ENCODE measurements at regions not wholly inside any gene's neighbourhood (a gene's known extent, or its start where the extent isn't known, plus 50 kb on each side); places are given as distances from the start of the nearest gene placed in this dataset.

DNA sequence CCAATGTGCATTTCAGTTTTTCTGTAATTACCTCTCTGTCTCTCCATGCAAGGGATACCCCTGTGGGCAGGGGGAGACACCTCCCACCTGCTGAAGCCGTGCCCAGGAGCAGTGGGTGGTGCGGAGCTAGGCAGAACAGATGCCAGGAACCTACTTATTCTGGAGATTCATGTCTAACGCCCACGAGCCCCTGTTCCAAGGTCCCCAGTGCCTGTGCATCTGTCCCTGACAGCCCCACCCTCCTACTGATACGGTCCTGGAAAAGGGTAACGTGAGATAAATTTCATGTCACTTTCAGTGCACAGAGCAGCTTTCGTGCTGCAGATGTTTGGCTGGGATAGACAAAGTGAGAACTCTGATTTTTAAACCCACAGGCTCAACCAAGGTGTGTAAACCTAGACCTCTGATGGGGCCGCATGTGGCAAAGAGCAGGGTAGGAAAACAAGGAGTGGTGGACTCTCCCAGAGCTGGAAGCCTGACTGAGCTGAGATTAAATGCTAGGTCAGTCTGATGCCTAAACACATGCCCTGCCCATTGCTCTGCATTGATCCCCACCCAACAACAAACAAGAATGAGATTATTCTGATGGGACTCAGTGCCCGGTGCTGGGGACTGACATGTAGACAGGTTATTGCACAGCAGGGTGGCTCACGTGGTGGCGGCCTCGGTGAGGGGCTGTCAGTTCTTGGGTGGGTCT, 123.6 kb upstream of the GDF10 start:
- DNase-seq (no peak), ATAC-seq (no peak)
- ChIA-PET POLR2A (no interaction called here), CTCF (interaction anchor here (0.6 kb wide), 3 partner anchors 19 to 1064 kb away, joined by 3 read pairs; no protein-coding TSS in a partner anchor)
- no peak overlapping the region for H3K27ac Mint-ChIP-seq
- no peaks in the 10 kb centered on the region for H3K9me3 Mint-ChIP-seq (ENCODE audit: low read depth)
- H3K36me3 Mint-ChIP-seq (ENCODE audit: low read depth) = no peaks in the 10 kb centered on the region
- intact Hi-C loops (cut with DNase I, micrococcal nuclease) = loop anchor here in 1 of 2 experiments (2.0 kb wide), 1 partner anchor 22 kb away; no protein-coding TSS in a partner anchor
- no peaks in the 10 kb centered on the region for H3K27me3 Mint-ChIP-seq
- no peaks in the 10 kb centered on the region for H3K4me1 Mint-ChIP-seq
- no peak overlapping the region for H3K4me3 Mint-ChIP-seq

DNA sequence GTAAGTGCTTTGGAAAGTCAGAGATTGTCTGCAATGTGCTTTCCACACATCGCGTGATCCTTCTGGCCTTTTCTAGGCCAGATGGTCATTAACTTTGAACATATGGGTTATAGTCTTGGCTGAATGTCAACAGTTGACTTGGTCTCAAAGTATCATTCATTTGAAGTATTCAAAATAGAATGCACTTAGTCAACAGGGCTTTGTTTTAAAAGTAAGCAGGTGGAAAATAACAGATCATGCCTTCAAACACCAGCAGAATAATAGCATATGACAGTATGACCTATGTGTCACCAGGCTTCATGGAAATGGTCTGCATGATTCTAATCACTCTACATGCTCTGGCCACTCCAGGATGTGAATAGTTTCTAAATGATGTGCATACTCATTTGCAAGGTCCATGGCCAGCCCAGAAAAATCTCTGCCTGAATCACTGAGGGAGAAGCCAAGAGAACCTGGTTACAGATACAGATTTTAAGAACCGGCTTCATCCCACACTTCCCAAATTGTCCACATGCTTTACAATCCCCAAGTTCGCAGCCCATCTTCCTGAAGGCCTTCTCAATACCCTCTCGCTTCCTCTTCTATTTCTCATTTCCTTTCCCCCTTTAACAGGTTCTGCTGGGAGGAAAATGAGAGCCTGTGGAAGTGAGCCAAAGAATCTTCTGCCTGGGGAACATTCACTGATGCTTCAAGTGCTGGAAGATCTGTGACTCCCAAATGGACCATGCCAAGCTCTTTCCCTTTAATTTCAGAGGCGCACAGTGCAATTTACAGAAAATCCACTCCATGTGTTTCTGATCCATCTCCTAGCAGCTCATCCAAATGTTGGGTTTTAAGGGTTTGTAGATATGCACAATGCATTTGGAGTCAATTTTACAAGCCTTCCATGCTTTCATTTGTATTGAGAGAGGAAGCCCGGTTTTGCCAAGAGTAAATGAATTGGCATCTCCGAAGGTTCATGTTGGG, 122.8 kb upstream of the GDF10 start:
- POLR2A ChIA-PET = no interaction called here
- no peaks in the 10 kb centered on the region for H3K27me3 Mint-ChIP-seq
- intact Hi-C loops (cut with DNase I, micrococcal nuclease) = loop anchor here in 1 of 2 experiments (2.0 kb wide), 1 partner anchor 22 kb away; no protein-coding TSS in a partner anchor
- DNase-seq (no peak), ATAC-seq (no peak)
- no peaks in the 10 kb centered on the region for H3K36me3 Mint-ChIP-seq (ENCODE audit: low read depth)
- H3K4me1 Mint-ChIP-seq = no peaks in the 10 kb centered on the region
- no peak overlapping the region for H3K4me3 Mint-ChIP-seq
- no peak overlapping the region for H3K27ac Mint-ChIP-seq
- no peaks in the 10 kb centered on the region for H3K9me3 Mint-ChIP-seq (ENCODE audit: low read depth)
- CTCF ChIA-PET = no interaction called here

DNA sequence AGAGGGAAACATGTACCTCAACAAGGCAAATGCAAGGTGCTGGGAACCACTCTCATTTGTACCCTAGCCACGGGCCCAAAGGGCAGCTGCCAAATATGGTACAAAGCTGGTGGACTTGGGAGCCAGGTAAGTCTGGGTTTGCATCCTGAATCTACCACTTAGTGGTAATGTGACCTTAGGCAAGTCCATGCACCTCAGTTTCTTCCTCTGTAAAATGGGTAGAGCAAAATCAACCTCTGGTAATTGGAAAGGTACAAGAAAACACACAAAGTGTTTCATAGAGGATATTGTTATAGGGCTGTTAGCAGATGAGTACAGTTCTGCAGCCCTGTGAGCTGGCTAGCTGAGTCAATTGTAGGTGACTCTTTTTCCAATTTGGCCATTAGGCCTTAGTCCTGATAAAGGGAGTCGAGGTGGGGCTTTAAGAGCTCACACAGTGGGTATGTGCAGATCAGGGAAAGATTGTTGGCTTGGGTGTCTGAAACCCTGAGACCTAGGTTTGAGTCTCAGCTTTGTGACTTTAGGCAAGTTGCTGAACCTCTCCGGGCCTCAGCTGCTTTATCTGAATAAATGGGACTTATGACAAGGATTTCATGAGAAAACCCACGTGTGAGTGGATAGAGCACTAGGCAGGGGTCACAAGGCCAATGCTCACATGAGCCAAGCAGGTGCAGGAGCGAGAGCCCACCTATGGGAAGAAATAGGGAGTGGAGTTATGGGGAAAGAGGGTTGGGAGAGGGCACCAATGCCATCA, 121.3 kb upstream of the GDF10 start:
- Mint-ChIP-seq H3K27ac (no peak overlapping the region), H3K36me3 (ENCODE audit: low read depth) (no peaks in the 10 kb centered on the region), H3K4me3 (no peak overlapping the region), H3K27me3 (no peaks in the 10 kb centered on the region), H3K4me1 (no peaks in the 10 kb centered on the region), H3K9me3 (ENCODE audit: low read depth) (no peaks in the 10 kb centered on the region)
- DNase-seq (no peak), ATAC-seq (peak; percentile 37)
- ChIA-PET CTCF (interaction anchor here (1.0 to 1.4 kb wide), 3 partner anchors 9 to 131 kb away, joined by 3 to 4 read pairs (median 3); no protein-coding TSS in a partner anchor), POLR2A (no interaction called here)
- intact Hi-C loops (cut with DNase I, micrococcal nuclease) = no loop called here

DNA sequence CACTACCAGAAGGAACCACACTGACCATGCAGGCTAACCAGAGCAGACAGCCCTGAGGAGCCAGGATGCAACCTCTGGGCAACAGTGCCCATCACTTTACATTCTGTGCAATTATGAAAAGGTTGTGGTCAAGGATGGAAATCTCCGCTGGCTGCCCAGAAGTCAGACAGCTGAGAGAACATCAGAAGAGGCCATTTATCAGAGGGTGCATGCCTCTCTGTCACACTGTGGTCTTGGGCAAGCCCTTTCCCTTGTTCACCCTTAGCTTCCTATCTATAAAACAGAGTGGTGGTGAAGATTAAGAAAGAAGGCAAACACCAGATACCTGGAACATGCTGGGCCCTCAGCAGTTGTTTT, 120.7 kb upstream of the GDF10 start:
- H3K27ac Mint-ChIP-seq = no peak overlapping the region
- no peak overlapping the region for H3K4me3 Mint-ChIP-seq
- H3K4me1 Mint-ChIP-seq = no peaks in the 10 kb centered on the region
- no peak for DNase-seq
- peak; percentile 59 for ATAC-seq
- H3K27me3 Mint-ChIP-seq = no peaks in the 10 kb centered on the region
- ChIA-PET POLR2A (no interaction called here), CTCF (interaction anchor here (1.0 to 1.4 kb wide), 3 partner anchors 10 to 132 kb away, joined by 3 to 4 read pairs (median 3); no protein-coding TSS in a partner anchor)
- H3K36me3 Mint-ChIP-seq (ENCODE audit: low read depth) = no peaks in the 10 kb centered on the region
- intact Hi-C loops (cut with DNase I, micrococcal nuclease) = no loop called here
- no peaks in the 10 kb centered on the region for H3K9me3 Mint-ChIP-seq (ENCODE audit: low read depth)

DNA sequence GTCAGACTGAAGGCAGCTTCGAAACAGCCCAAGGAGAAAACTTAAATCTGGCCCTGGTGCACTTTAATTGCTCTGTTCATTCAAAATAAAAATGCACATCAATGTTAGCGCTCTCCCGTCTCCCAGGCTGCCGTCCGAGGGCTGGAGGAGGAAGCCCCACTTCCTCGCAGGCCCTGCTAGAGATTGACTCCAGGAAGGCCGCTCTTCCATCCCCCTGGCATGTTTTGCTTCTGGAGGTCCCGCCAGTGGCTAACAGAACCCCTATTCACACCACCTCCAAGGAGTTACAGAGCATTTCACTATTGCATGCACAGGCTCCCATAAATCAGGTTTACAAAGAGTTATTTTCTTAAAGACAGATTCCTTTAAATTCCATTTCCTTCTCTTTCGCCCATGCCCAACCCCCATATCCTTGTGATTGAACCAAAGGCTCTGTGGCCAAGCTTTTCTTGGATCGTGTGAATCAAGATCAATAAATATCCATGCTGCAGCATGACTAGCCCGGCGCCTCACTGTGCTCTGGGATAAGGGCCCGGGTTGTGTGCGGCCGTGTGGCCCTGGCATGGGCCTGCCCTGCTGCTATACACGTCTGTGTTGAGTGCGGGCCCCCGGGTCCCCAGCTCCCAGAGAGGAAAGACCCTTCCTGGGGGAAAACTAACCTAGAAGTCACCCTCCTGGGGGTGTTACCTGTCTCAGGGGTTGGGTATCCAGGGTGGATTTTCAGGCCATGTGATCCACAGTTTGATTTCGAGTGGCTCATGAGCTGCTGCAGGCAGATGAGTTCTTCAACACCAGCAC, 118.7 kb upstream of the GDF10 start:
- DNase-seq = no peak
- Mint-ChIP-seq H3K27me3 (no peaks in the 10 kb centered on the region), H3K27ac (no peak overlapping the region), H3K4me1 (no peaks in the 10 kb centered on the region), H3K36me3 (ENCODE audit: low read depth) (no peaks in the 10 kb centered on the region), H3K9me3 (ENCODE audit: low read depth) (no peaks in the 10 kb centered on the region), H3K4me3 (no peak overlapping the region)
- POLR2A ChIA-PET = interaction anchor here (0.6 kb wide), 1 partner anchor 10 kb away, joined by 4 read pairs; no protein-coding TSS in a partner anchor
- ATAC-seq = peak; percentile 34
- intact Hi-C loops (cut with DNase I, micrococcal nuclease) = no loop called here
- CTCF ChIA-PET = interaction anchor here (0.6 to 0.7 kb wide), 2 partner anchors 43 to 180 kb away, joined by 3 to 4 read pairs; no protein-coding TSS in a partner anchor

DNA sequence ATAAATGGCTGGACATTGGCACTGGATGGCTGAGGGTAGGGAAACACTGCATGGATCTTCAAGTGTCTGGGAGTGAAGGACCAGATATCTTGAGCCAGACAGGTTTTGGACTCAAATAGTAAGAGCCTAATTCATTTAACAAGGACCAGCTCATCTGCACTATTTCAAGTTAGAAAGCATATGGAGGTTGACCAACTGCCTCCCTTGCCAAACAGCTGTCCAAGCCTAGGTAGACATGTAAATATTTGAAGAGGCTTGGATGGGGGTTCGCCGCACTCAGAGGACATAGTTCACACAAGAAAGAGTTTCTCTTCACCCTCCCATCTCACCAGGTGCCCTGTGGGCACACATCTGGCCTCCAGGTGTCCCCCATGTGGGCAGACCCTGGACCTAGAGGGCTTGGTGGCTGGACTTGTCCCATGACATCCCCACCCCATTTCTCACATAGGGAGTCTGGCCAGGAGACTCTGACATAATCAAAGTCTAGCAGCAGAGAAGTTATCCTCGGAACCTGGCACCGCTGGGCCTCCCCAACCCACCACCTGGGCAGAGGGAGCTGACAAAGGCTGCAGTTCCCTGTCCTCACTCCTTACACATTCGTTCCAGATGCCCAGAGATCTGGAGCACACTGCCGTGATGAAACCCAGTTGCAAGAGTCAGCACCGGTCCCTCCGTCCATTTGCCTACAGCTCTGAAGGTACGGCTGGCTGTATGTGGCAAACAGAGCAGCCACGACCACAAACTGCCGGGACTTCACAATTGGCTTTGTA, 116.9 kb upstream of the GDF10 start:
- H3K4me1 Mint-ChIP-seq = no peaks in the 10 kb centered on the region
- no peaks in the 10 kb centered on the region for H3K27me3 Mint-ChIP-seq
- ChIA-PET POLR2A (no interaction called here), CTCF (no interaction called here)
- H3K36me3 Mint-ChIP-seq (ENCODE audit: low read depth) = no peaks in the 10 kb centered on the region
- H3K9me3 Mint-ChIP-seq (ENCODE audit: low read depth) = no peaks in the 10 kb centered on the region
- ATAC-seq = no peak
- H3K4me3 Mint-ChIP-seq = no peak overlapping the region
- DNase-seq = no peak
- no peak overlapping the region for H3K27ac Mint-ChIP-seq
- intact Hi-C loops (cut with DNase I, micrococcal nuclease) = loop anchor here in 1 of 2 experiments (2.0 kb wide), 1 partner anchor 14 kb away; no protein-coding TSS in a partner anchor

DNA sequence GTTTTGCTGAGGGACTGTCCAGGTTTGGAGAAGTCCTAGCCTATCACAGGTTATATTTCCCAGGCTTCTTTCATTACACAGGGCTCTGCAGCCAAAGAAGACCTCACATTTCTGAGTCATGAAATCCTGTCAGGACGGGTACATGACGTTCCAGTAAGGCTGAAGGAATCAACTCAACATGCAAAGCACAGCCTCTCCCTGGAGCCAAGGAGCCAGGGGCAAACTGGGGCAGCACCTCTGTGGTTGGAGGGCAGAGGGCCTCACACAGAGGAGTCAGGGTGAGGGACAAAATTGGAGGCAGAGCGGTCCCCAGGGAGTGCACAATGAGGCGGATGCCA, 116.3 kb upstream of the GDF10 start:
- CTCF ChIA-PET = no interaction called here
- DNase-seq (no peak), ATAC-seq (no peak)
- POLR2A ChIA-PET = no interaction called here
- Mint-ChIP-seq H3K4me3 (no peak overlapping the region), H3K27me3 (no peaks in the 10 kb centered on the region), H3K36me3 (ENCODE audit: low read depth) (no peaks in the 10 kb centered on the region), H3K4me1 (no peaks in the 10 kb centered on the region), H3K27ac (no peak overlapping the region), H3K9me3 (ENCODE audit: low read depth) (no peaks in the 10 kb centered on the region)
- intact Hi-C loops (cut with DNase I, micrococcal nuclease) = loop anchor here in 1 of 2 experiments (2.0 kb wide), 1 partner anchor 15 kb away; no protein-coding TSS in a partner anchor

DNA sequence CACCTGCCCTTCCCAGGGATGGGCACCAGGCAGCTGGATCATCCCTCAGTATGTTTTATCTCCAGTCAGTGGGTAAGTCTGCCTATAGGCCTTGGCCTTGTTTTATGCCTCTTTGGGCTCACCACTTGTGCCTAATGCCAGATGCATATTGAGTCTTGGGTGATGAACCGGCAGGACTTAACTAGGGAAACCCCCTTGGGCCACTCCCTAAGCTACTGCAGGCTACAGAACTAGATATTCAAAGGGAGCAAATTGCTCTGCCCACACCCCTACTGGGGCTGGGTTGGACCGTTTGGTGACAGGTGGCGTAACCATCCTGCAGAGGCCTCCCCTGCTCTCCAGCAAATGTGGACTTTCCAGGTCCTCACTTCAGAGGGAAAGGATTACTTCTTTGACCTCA, 115.7 kb upstream of the GDF10 start:
- ChIA-PET CTCF (interaction anchor here (0.6 kb wide), 1 partner anchor 125 kb away, joined by 3 read pairs; no protein-coding TSS in a partner anchor), POLR2A (no interaction called here)
- DNase-seq (no peak), ATAC-seq (no peak)
- H3K9me3 Mint-ChIP-seq (ENCODE audit: low read depth) = no peaks in the 10 kb centered on the region
- no peaks in the 10 kb centered on the region for H3K4me1 Mint-ChIP-seq
- H3K4me3 Mint-ChIP-seq = no peak overlapping the region
- no peaks in the 10 kb centered on the region for H3K36me3 Mint-ChIP-seq (ENCODE audit: low read depth)
- no peaks in the 10 kb centered on the region for H3K27me3 Mint-ChIP-seq
- intact Hi-C loops (cut with DNase I, micrococcal nuclease) = no loop called here
- H3K27ac Mint-ChIP-seq = no peak overlapping the region

DNA sequence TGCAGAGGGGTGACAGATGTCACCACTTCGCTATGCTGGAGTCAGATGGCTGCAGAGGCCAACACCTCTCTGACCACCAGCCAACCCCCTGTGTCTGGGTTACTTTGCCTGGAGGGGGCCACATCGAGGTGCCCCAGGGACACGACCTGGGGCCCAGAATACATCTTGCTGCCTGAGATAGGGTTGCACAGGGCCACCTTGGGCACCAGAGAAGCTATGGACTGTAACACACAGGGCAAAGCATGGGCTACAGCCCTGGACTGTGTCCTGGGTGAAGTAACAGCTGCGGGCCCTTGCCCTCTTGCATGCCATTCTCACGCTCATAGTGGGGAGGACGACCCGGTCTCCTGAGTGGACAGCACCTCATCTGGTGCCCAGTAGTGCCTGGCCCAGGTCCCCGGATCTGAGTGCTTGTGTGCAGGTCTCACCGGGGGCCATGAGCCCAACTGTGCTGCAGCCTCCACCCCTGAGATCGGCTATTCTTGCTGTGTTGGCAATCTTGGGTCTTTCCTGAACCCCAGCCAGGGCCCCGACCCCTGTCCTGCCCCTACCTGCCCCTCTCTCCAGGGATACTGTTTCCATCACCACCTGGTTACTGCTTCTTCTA, 115.2 kb upstream of the GDF10 start:
- no peaks in the 10 kb centered on the region for H3K9me3 Mint-ChIP-seq (ENCODE audit: low read depth)
- no peak overlapping the region for H3K27ac Mint-ChIP-seq
- H3K4me3 Mint-ChIP-seq = no peak overlapping the region
- CTCF ChIA-PET = interaction anchor here (0.6 kb wide), 1 partner anchor 124 kb away, joined by 3 read pairs; no protein-coding TSS in a partner anchor
- no peaks in the 10 kb centered on the region for H3K27me3 Mint-ChIP-seq
- DNase-seq (no peak), ATAC-seq (no peak)
- H3K4me1 Mint-ChIP-seq = no peaks in the 10 kb centered on the region
- intact Hi-C loops (cut with DNase I, micrococcal nuclease) = no loop called here
- POLR2A ChIA-PET = no interaction called here
- H3K36me3 Mint-ChIP-seq (ENCODE audit: low read depth) = no peaks in the 10 kb centered on the region

DNA sequence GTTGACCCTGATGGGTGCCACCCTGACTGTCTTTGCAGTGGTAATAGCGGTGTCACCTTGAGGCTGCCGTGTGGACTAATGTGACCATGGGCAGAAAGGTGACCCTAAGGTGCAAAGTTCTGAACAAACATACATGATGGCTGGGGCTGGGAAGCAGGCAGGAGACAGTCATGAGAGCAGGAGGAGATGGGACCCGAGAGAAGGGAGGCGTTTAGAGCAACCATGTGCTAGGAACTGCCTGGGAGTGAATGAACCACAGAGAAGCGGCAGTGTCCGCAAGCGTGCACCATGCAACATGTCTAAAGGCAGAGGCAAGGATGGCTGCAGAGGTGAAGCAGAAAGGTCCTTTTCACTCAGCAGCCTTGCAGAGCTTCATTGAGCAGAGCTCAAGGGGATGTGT, 113.1 kb upstream of the GDF10 start:
- POLR2A ChIA-PET = no interaction called here
- no peaks in the 10 kb centered on the region for H3K4me1 Mint-ChIP-seq
- intact Hi-C loops (cut with DNase I, micrococcal nuclease) = no loop called here

More for the DNA sequence above, 113.1 kb upstream of the GDF10 start:
- Mint-ChIP-seq H3K27me3 (no peaks in the 10 kb centered on the region), H3K4me3 (no peak overlapping the region), H3K27ac (no peak overlapping the region), H3K36me3 (ENCODE audit: low read depth) (no peaks in the 10 kb centered on the region), H3K9me3 (ENCODE audit: low read depth) (no peaks in the 10 kb centered on the region)
- CTCF ChIA-PET = no interaction called here
- no peak for DNase-seq
- ATAC-seq = no peak
